GM19395 (cell line): ENCODE measurements at regions not wholly inside any gene's neighbourhood (a gene's known extent, or its start where the extent isn't known, plus 50 kb on each side); places are given as distances from the start of the nearest gene placed in this dataset.
"Not testable (repeated sequence)": the region's sequence is repeated elsewhere in the genome, so short reads cannot be mapped to it uniquely, and the experiment has no call there.

Source experiments
- ATAC-seq: cut with Tn5 transposase; IDR thresholded peaks from one replicate; pipeline ENCODE4 v1.9.1; 2021; ENCODE audit warnings: mild to moderate bottlenecking, moderate library complexity; ENCODE audit not compliant: unreplicated experiment

DNA sequence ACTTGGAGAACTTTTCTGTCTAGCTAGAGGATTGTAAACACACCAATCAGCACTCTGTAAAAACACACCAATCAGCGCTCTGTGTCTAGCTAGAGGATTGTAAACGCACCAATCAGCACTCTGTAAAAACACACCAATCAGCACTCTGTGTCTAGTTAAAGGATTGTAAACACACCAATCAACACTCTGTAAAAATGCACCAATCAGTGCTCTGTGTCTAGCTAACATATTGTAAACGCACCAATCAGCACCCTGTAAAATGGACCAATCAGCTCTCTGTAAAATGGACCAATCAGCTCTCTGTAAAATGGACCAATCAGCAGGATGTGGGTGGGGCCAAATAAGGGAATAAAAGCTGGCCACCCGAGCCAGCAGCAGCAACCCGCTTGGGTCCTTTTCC, 91.1 kb upstream of the KRAS start:
- not testable (repeated sequence) for ATAC-seq

DNA sequence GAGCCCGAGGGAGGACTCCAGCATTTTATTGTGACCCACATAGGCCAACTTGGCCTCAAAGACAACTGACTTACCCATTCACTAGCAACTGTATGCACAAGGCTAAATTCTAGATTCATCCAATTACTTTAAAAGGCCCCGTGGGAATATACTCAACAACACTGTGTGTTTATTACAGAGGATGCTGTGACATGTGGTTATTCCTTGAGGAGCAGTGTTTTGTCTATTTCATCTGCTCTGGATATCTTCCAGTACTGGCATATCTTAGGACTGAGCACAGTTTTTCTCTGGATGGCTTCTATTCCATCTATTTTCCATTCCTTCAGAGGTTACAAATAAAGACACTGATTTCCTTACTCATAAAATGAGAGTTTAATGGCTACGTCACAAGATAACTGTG, 87.2 kb upstream of the KRAS start:
- no peak for ATAC-seq

DNA sequence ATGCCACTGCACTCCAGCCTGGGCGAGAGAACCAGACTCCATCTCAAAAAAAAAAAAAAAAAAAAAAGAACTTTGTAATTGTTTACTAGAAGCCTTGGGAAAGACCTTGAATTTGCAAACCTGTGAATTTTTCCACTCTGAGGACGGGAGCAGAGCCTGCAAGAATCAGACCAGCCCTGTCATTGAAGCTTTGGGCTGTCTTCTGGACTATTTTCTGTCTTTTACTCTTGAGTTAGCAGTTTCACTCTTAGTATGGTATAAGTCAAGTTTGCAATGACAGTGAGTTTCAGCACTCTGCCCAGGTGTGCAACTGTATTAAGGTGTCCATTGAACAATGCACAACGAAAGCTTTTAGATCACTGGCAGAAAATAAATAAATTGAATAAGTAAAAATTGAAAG, 81.4 kb upstream of the KRAS start:
- ATAC-seq, result peak; percentile 90

DNA sequence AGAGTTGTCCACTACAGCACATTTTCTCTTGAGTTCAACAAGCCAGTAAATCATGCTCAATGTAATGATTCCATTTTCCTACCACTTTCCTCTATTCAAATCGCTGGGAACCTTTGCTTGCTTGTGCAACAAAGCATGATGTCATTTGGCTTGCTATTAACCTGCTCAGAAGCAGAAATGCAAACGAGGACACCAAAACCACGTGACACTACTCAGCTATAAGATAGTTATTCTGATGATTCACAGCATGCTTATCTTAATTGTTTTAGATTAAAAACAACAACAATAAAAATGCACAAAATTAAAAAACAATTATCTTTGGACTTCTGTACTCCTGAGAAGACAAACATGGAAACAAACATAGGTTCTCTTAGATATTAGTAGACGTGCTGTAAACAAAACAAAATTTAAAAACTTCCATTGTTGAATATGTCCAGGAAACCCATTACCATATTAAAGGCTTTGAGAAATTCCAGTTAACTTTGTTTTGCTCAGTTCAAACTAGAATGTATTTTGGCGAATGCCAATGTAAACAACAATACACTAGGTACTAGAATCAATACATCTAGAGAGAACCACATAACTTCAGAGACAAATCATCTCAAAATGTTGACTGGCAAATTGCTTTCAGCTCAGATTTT, 77.5 kb upstream of the KRAS start:
- ATAC-seq, result no peak

DNA sequence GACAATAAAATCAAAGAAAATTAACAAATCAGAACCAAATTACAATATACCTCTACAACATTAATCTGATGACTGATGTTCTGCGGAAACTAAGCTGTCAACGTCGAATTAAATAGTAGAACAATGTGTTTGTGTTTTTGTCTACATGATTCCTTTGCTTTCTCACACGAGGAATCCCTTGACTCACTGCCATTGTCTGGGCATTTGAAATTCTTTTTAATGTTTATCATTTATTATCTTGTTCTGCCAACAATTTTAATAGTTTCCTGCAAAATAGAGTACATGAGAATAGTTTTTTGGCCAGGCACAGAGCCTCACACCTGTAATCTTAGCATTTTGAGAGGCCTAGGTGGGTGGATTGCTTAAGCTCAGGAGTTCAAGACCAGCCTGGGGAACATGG, 76.6 kb upstream of the KRAS start:
- ATAC-seq, result no peak

DNA sequence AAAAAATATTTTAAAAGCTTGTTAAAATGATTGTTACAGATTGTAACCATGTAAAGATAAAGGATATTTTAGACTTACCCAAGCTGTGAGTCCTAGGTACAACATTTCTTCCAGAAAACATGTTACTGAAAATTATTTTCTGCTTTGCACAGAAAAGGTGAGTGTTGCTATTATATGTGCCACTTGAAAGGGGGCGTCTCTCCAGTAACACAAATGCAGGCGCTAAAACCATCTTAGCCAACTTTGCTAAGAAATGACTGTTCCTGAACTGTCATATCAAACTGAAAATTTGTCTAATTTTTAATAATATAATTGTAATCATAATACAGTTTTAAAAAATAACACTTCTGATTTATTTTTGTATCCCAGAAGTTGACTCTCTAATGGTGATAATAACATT, 75.6 kb upstream of the KRAS start:
- ATAC-seq, result no peak

DNA sequence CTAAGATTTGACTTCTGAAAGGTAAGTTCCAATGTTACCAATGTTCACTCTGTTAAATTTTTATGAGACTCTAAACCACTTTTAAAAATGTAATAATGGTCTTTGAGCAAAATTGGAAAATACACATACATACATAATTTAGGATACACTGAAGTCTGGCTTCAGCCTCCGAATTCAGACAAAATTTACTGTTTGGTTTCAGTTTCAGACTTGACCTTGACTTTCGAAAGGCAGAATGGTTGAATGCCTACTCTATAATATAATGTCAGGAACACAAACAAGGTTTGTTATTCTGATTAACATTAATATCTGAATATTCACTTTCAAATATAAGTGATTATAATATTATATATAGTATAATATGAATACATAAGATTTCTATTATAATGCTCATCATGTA, 74.1 kb upstream of the KRAS start:
- no peak for ATAC-seq

DNA sequence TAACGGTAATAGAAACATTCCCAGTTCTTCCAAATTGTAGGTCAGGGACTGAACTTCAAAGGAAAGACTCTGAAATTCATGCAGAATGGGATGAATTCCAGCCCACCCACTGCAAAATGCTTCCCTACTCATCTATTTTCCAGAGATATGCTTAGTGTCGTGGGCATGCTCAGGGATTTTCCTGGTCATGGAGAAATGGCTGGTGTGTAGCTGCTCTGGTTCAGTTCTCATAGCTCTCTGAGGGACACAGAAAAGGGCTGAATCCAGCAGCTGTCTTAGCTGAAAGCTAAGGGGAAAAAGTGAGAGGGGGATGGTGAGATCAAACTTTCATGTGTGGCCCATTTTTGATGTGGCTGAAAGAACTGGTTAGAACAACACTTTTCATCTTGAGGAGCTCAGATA, 72.9 kb upstream of the KRAS start:
- ATAC-seq, result no peak

DNA sequence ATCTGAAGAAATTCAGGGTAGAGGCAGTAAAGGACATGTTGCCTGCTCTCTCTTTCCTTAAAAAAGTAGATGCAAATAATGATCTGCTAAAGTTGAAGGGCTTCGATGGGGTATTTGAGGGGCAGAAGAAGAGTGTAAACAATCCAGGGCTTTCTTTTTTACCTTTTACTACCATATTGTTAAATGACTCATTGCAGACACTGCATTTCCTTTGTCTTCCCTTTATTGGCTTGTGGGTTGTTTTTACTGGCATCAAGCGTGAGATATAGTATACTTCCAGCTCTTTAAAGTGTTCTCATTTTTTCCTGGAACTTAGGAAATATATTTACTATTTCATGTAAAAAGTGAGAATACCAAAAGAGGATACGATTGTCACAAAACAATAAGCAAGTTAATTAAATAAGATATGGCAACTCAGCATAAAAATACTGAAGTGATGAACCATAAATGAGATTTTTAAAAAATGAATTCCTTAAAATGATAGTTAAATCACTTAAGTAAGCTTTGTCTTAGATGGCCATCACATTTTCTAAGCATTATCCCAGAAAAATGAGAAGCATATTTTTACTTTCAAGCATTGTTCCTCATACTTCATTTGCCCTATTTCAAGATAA, 72.3 kb upstream of the KRAS start:
- ATAC-seq, result no peak

DNA sequence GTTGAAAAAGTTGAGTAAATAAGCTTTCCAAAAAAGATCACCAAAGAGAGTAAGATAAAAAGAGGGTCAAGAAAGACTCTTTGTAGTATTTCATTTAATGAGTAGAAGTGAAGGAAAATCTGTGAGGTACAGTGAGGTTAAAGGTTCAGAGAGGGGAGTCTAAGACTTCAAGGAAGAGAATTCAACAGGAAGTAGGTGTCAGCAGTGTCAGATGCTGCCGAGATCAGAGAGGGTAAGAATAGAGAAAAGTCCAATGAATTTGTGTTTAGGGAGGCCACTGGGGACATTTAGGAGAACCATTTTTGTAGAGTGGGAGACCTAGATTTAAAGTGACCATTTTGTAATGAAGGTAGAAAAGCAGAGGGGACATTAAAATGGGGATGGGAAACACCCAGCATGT, 71.6 kb upstream of the KRAS start:
- no peak for ATAC-seq

DNA sequence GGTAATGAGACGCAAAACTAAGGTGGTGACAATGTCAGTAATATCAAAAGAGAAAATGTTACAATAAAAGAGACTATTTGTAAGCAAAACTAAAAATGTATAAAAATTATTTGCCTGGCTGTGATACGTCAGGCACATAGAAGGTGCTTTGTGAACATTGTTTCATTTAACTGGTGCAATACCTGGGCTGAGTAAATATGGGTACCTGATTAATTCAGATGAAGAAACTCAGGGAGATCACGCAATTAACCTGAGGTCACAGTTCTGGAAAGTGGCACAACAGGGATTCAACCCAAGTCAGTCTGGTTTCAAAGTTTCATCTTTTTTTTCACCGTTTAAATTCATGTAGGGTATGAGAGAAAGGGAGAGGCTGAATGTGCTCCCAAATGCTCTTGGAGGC, 71.0 kb upstream of the KRAS start:
- no peak for ATAC-seq

DNA sequence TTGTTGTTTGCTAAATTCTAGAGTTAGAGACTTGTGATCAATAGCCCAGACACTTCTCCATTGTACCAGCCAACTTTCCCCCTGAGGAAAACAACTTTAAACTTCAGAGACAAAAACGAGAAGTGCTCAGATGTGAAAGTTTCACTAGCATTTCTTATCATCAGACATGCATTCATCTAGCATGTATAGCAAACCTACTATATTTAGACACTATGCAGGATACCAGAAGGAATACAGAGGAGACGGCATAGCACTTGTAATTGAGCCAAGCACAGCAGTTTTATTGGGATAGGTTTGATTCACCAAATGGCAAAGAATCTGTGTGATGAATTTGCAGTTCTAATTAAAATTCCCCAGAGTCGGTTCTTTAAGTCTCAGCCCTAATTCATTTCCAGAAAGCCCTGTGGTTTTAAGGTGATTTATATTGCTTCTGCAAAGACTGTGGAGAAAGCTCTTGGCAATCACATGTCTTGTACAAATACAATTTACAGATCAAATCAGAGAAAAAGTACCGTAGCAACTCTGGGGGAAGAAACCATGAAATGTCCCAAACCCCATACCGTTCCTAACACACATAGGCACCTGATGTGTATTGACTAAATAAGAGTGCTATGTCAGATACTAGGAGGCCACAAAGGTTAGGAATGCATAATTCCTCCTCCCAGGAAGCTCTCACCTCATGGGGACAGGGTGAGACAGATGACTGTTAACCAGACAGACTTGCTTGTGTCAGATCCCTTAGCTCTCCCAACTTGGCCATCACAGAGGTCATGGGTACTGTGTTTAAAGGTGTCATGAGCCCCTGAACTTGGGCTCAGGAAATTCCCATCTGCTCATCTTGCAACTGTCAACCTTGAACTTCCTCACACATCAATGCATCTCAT, 69.6 kb upstream of the KRAS start:
- peak; percentile 70 for ATAC-seq

DNA sequence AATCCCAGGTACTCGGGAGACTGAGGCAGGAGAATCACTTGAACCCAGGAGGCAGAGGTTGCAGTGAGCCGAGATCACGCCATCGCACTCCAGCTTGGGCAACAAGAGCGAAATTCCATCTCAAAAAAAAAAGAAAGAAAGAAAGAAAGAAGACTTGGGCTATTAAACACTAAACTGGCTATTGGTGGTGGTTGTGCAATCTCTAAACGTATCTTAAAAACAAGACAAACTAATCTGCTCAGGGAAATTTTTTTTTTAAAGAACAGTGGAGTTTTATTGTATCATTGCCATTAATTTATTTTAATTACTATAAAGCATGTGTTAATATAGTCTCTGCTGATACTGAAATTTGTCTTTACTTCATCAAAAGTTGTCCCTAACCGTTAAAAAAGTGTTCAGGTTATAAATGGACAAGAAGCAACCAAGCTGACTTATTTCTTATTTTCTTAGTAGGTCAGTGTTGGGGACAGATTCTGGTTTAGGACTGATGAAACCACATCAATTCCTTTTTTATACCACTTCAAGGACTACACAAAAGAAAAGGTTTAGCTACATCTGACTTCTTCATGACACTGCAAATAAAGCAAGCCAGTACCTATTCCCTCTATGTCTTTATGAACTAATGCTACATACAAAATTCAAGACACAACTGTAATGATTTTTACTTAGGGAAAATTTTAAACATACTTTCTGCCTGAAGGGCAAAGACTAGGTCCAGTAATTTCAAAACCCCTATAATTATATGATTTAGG, 68.7 kb upstream of the KRAS start:
- peak; percentile 9 for ATAC-seq

DNA sequence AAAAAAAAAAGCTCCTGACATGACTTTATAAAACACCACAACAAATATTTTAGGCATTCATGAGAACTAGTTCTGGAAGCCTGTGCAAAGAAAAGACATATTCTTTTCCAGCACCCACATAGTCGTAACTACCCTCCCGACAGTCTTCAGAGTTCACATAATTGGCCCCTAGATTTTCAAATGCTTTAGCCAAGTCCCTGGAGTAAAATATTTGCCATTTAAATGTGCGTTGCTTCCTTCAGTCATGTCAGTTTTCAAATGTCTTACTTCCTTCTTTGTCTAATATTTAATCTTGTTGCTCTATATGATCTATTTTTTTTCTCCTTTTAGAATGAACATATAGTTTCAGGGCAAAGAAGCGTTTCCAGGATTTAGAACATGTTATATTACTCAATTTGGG, 66.8 kb upstream of the KRAS start:
- no peak for ATAC-seq

DNA sequence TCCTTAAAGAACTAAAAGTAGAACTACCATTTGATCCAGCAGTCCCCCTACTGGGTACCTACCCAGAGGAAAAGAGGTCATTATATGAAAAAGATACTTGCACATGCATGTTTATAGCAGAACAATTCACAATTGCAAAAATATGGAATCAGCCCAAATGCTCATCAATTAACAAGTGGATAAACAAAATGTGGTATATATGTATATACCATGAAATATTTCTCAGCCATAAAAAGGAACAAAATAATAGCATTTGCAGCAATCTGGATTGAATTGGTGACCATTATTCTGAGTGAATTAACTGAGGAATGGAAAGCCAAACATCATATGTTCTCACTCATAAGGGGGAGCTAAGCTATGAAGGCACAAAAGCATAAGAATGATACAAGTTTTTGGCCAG, 64.7 kb upstream of the KRAS start:
- no peak for ATAC-seq

DNA sequence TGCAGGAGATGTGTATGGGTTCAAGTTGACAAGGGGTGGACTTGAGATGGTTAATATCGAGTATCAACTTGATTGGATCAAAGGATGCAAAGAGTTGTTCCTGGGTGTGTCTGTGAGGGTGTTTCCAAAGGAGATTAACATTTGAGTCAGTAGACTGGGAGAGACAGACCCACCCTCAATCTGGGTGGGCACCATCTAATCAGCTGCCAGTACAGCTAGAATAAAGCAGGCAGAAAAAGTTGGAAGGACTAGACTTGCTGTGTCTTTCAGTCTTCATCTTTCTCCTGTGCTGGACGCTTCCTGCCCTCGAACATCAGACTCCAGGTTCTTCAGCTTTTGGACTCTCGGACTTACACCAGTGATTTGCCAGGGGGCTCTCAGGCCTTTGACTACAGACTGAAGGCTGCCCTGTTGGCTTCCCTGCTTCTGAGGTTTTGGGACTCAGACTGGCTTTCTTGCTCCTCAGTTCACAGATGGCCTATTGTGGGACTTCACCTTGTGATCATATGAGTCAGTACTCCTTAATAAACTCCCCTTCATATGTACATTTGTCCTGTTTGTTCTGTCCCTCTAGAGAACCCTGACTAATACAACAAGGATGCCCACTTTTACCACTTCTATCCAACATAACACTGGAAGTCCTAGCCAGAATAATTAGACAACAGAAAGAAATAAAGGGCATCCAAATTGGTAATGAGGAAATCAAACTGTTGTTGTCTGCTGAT, 62.7 kb upstream of the KRAS start:
- not testable (repeated sequence) for ATAC-seq

DNA sequence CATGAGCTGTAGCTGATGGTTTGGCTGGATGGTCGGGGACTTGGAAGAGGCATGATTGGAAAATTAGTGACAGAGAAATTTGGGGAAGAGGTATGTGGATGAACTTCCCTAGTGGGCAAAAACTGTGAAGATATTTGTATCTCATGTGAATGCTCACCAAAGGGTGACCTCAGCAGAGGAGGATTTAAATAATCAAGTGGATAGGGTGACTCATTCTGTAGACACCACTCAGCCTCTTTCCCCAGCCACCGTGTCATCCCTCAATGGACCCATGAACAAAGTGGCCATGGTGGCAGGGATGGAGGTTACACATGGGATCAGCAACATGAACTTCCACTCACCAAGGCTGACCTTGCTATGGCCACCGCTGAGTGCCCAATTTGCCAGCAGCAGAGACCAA, 60.8 kb upstream of the KRAS start:
- ATAC-seq, result no peak

DNA sequence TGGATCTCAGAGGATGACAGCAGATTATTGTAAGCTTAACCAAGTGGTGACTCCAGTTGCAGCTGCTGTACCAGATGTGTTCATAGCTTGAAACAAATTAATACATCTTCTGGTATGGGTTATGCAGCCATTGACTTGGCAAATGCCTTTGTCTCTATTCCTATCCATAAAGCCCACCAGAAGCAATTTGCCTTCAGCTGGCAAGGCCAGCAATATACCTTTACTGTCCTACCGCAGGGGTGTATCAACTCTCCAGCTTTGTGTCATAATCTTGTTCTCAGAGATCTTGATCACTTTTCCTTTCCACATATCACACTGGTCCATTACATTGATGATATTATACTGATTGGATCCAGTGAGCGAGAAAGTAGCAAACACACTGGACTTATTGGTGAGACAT, 59.3 kb upstream of the KRAS start:
- ATAC-seq, result not testable (repeated sequence)

DNA sequence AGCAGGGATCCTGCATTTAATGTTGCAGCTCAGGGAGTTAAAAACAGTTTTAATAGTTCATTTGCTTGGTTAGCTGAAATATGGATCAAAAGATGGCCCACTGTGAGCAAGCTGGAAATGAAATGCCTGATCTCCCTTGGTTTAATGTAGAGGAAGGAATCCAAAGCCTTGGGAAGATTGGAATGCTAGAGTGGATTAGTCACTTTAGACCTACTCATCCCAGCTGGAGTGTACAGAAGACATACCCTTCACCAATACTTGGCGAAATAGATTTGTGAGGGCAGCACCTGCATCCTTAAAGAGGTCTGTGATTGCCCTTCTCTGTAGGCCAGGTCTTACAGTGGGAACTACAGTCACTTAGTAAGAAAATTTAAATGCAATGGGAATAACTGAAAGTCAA, 58.0 kb upstream of the KRAS start:
- no peak for ATAC-seq

DNA sequence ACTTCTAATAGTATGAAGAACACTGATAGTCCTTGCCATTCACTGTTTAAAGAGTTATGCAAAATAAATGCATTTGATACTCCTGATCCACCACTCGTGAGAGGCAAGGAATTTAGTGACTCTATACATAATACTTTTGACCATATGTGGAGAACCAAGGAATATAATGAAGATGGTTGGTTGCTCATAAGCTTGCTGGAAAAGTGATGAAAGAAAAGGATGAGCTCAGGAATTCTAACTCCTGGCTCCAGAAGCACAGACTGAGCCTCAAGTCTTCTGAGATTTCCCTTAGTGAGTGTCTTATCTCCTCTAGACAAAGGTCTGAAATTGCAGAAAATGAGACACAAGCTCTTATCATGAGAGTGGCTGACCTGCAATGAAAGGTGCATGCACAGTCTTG, 57.1 kb upstream of the KRAS start:
- no peak for ATAC-seq

DNA sequence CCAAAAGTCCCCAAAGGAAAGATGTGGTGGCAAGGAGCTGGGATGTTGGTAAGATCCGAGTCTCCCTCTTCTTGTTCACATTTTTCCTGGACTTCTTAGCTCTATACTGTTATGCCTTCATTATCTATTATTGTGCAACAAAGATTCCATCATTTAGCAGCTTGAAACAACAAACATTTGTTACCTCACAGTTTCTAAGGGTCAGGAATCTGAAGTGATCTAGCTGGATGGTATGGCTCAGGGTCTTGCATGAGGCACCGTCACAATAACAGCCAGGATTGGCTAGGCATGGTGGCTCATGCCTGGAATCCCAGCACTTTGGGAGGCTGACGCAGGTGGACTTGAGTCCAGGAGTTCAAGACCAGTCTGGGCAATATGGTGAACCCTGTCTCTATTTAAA, 51.1 kb upstream of the KRAS start:
- ATAC-seq, result no peak
